ENCODE measurements at regions not wholly inside any gene's neighbourhood (a gene's known extent, or its start where the extent isn't known, plus 50 kb on each side); places are given as distances from the start of the nearest gene placed in this dataset.

- no peak for DNase-seq (ENCODE audit: low read depth in 1 of 2, low spot score in 2 of 2)
- H3K23ac ChIP-seq (ENCODE audit: insufficient read length) = no peak overlapping the region
- 87% methylated on average over 1 of the region's 1 CpG; no CpG with 5 or more reads in 1 of the 2 experiments for WGBS, 2 experiments (ENCODE audit: extremely low coverage in 1 of 2, insufficient coverage in 1 of 2, insufficient read length in 1 of 2, insufficient replicate concordance in 2 of 2, low coverage in 1 of 2, low lambda C conversion rate in 2 of 2, missing lambda C conversion rate in 1 of 2)
Observed at GRCh38 chr15:95888762-95889161, 441.7 kb upstream of the NR2F2 start.

More at GRCh38 chr15:95888762-95889161, 441.7 kb upstream of the NR2F2 start:
- H3K56ac ChIP-seq (replicated peaks; ENCODE audit: insufficient read length, low read depth, low read length) = no peak overlapping the region
- TF ChIP-seq JUND (IDR thresholded peaks at IDR 0.05; ENCODE audit: low read length) (no peak), TEAD4 (IDR thresholded peaks at IDR 0.05; ENCODE audit: low read depth, low read length) (no peak), BACH1 (IDR thresholded peaks at IDR 0.05; ENCODE audit: low read length) (no peak), GTF2F1 (IDR thresholded peaks at IDR 0.05; ENCODE audit: borderline replicate concordance, low read depth, low read length) (no peak), KDM5A (IDR thresholded peaks at IDR 0.05; ENCODE audit: low read length) (no peak), CBX5 (IDR thresholded peaks at IDR 0.05; ENCODE audit: low read depth, low read length) (no peak), HDAC2 (IDR thresholded peaks at IDR 0.05; ENCODE audit: borderline replicate concordance in 1 of 2, low read depth in 2 of 2, low read length in 2 of 2) (no peak), NANOG (IDR thresholded peaks at IDR 0.05; ENCODE audit: insufficient read depth, low read depth, low read length, poor library complexity, severe bottlenecking) (no peak), ATF3 (IDR thresholded peaks at IDR 0.05; ENCODE audit: insufficient read depth, low read depth, low read length) (no peak), PHF8 (conservative IDR thresholded peaks at IDR 0.05; ENCODE audit: low read depth, low read length) (no peak)
- TF ChIP-seq, protein P1, sequence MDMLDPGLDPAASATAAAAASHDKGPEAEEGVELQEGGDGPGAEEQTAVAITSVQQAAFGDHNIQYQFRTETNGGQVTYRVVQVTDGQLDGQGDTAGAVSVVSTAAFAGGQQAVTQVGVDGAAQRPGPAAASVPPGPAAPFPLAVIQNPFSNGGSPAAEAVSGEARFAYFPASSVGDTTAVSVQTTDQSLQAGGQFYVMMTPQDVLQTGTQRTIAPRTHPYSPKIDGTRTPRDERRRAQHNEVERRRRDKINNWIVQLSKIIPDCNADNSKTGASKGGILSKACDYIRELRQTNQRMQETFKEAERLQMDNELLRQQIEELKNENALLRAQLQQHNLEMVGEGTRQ (IDR thresholded peaks at IDR 0.05; ENCODE audit: low read length) = no peak
- H3K4ac ChIP-seq (replicated peaks; ENCODE audit: insufficient read length, low read depth, low read length) = no peak overlapping the region
- no peak overlapping the region for H4K8ac ChIP-seq (ENCODE audit: extremely low read depth, insufficient read depth, low read length)
- H3K27me3 ChIP-seq (replicated peaks in 1 of 4; ENCODE audit: control insufficient read depth in 3 of 4, extremely low read depth in 1 of 4, insufficient read depth in 3 of 4, low read length in 3 of 4) = no peaks in the 10 kb centered on the region
- no peak overlapping the region for H2AK5ac ChIP-seq (ENCODE audit: low read depth, low read length)
- H3K9me3 ChIP-seq (ENCODE audit: insufficient read depth in 2 of 2, low read depth in 1 of 2, low read length in 1 of 2) = no peaks in the 10 kb centered on the region
- POLR2A ChIA-PET (ENCODE audit: partially characterized antibody) = no interaction called here
- CTCF ChIA-PET (ENCODE audit: partially characterized antibody) = no interaction called here
- H2BK12ac ChIP-seq (ENCODE audit: low read depth, low read length) = no peak overlapping the region
- H3K23me2 ChIP-seq (ENCODE audit: low read depth, low read length) = no peaks in the 10 kb centered on the region
- H3K27ac ChIP-seq (ENCODE audit: low read depth, low read length) = no peak overlapping the region
- H4K20me1 ChIP-seq (replicated peaks in 1 of 2; ENCODE audit: control insufficient read depth in 1 of 2, insufficient read depth in 2 of 2, low read length in 2 of 2) = no peaks in the 10 kb centered on the region
- H3K4me3 ChIP-seq (ENCODE audit: extremely low read depth in 1 of 4, insufficient read depth in 2 of 4, low read depth in 3 of 4, low read length in 4 of 4) = no peak overlapping the region
- FAIRE-seq = no peak
- H2BK5ac ChIP-seq (ENCODE audit: low read depth, low read length) = no peak overlapping the region
- H3K79me1 ChIP-seq (ENCODE audit: low read depth, low read length) = no peaks in the 10 kb centered on the region
- no peak overlapping the region for H2BK15ac ChIP-seq (ENCODE audit: low read length)
- no peaks in the 10 kb centered on the region for H3K79me2 ChIP-seq (ENCODE audit: control insufficient read depth in 1 of 2, insufficient read depth in 2 of 2, low read length in 2 of 2)
- H2AFZ ChIP-seq (ENCODE audit: low read length) = no peak overlapping the region
- H3K9ac ChIP-seq (replicated peaks in 1 of 4; ENCODE audit: extremely low read depth in 1 of 4, low read depth in 3 of 4, low read length in 3 of 4) = no peak overlapping the region
- no peaks in the 10 kb centered on the region for H3K4me1 ChIP-seq (replicated peaks in 1 of 4; ENCODE audit: control insufficient read depth in 3 of 4, insufficient read depth in 4 of 4, low read length in 3 of 4)
- no peak overlapping the region for H3K4me2 ChIP-seq (ENCODE audit: insufficient read depth in 1 of 2, low read depth in 2 of 2, low read length in 2 of 2)
- H3K36me3 ChIP-seq (ENCODE audit: control insufficient read depth in 2 of 4, insufficient read depth in 4 of 4, low read length in 3 of 4) = no peaks in the 10 kb centered on the region
- H4K91ac ChIP-seq (replicated peaks; ENCODE audit: insufficient read length, low read length) = no peak overlapping the region
- no peak overlapping the region for H2BK120ac ChIP-seq (replicated peaks; ENCODE audit: low read depth, low read length)
- H4K5ac ChIP-seq (ENCODE audit: insufficient read length, low read depth, low read length) = no peak overlapping the region
- no peak overlapping the region for H2BK20ac ChIP-seq (ENCODE audit: low read length)
- H3K14ac ChIP-seq (ENCODE audit: insufficient read length) = no peak overlapping the region
- no peak overlapping the region for H3K18ac ChIP-seq (ENCODE audit: extremely low read depth, low read length)

All from H1 (cell line).